ENCODE measurements at regions not wholly inside any gene's neighbourhood (a gene's known extent, or its start where the extent isn't known, plus 50 kb on each side); places are given as distances from the start of the nearest gene placed in this dataset.

- TF ChIP-seq CTCF (IDR thresholded peaks at IDR 0.05) (no peak), EP300 (IDR thresholded peaks at IDR 0.05) (no peak)
Measured at GRCh38 chr5:153187503-153187902, 303.0 kb upstream of the GRIA1 start.
